Keratinocyte (primary cell): ENCODE measurements at regions not wholly inside any gene's neighbourhood (a gene's known extent, or its start where the extent isn't known, plus 50 kb on each side); places are given as distances from the start of the nearest gene placed in this dataset.

Experiments
- DNase-seq: peaks from one replicate; pipeline ENCODE4 v3.0.0-alpha.2; 2011; ENCODE audit warnings: low read depth, missing footprints, low spot score
- FAIRE-seq: peaks from 2 replicates; lab custom pipeline; 2011; peaks lifted over from hg19 to GRCh38; lab: Jason Lieb, UNC
- H2AFZ ChIP-seq: 2 replicates; pipeline ENCODE4 v1.6.0; 2012; ENCODE audit warnings: low read length, control low read depth, inconsistent platforms; ENCODE audit not compliant: control insufficient read depth
- H3K27ac ChIP-seq: 2 replicates; pipeline ENCODE4 v1.5.1; 2011; ENCODE audit warnings: low read length; ENCODE audit not compliant: control insufficient read depth, insufficient read depth
- H3K27me3 ChIP-seq: 3 replicates; pipeline ENCODE4 v1.6.0; 2011; ENCODE audit warnings: low read length; ENCODE audit not compliant: control insufficient read depth, insufficient read depth; ENCODE audit errors: extremely low read depth
- H3K36me3 ChIP-seq, 2 experiments: 2 replicates in 1 of 2; 3 replicates in 1 of 2; pipeline ENCODE4 v1.5.1; 2011; ENCODE audit warnings: low read length in 2 of 2, mild to moderate bottlenecking in 1 of 2; ENCODE audit not compliant: control insufficient read depth in 2 of 2, insufficient read depth in 2 of 2; ENCODE audit errors: extremely low read depth in 1 of 2
- H3K4me1 ChIP-seq: 3 replicates; pipeline ENCODE4 v1.5.1; 2011; ENCODE audit warnings: low read length; ENCODE audit not compliant: control insufficient read depth, insufficient read depth; ENCODE audit errors: extremely low read depth
- H3K4me2 ChIP-seq: 3 replicates; pipeline ENCODE4 v1.6.0; 2011; ENCODE audit warnings: low read depth, low read length; ENCODE audit not compliant: control insufficient read depth, insufficient read depth; ENCODE audit errors: extremely low read depth
- H3K4me3 ChIP-seq, 3 experiments: fragments of 200-600 bp in 1 of 3; sonication (generic) in 1 of 3; 2 replicates in 2 of 3; 3 replicates in 1 of 3; pipeline ENCODE4 v1.5.1; 2011 to 2016; ENCODE audit warnings: low read length in 3 of 3, mild to moderate bottlenecking in 3 of 3, control low read depth in 2 of 3, inconsistent platforms in 1 of 3, low read depth in 1 of 3, mixed read lengths in 1 of 3, mixed run types in 1 of 3, moderate library complexity in 1 of 3; ENCODE audit not compliant: control insufficient read depth in 2 of 3, insufficient read depth in 2 of 3; ENCODE audit errors: extremely low read depth in 1 of 3
- H3K79me2 ChIP-seq: 2 replicates; pipeline ENCODE4 v1.6.0; 2012; ENCODE audit warnings: low read length; ENCODE audit not compliant: control insufficient read depth, insufficient read depth
- H3K9ac ChIP-seq: 3 replicates; pipeline ENCODE4 v1.6.0; 2011; ENCODE audit warnings: low read length; ENCODE audit not compliant: control insufficient read depth, insufficient read depth; ENCODE audit errors: extremely low read depth
- H3K9me1 ChIP-seq: 3 replicates; pipeline ENCODE4 v1.6.0; 2011; ENCODE audit warnings: low read length; ENCODE audit not compliant: control insufficient read depth, insufficient read depth; ENCODE audit errors: extremely low read depth
- H3K9me3 ChIP-seq: 2 replicates; pipeline ENCODE4 v1.5.1; 2012; ENCODE audit warnings: low read depth, low read length; ENCODE audit not compliant: control insufficient read depth
- H4K20me1 ChIP-seq: 3 replicates; pipeline ENCODE4 v1.6.0; 2011; ENCODE audit warnings: low read length; ENCODE audit not compliant: control insufficient read depth, insufficient read depth; ENCODE audit errors: extremely low read depth
- CTCF ChIP-seq, 3 experiments: IDR thresholded peaks in 1 of 3; conservative IDR thresholded peaks in 1 of 3; optimal IDR thresholded peaks in 1 of 3; 2 replicates in 2 of 3; 3 replicates in 1 of 3; pipeline versions ENCODE3 to v1.5.1; 2011; ENCODE audit warnings: low read length in 3 of 3, mild to moderate bottlenecking in 3 of 3, moderate library complexity in 2 of 3, control low read depth in 1 of 3, inconsistent platforms in 1 of 3; ENCODE audit not compliant: insufficient read depth in 2 of 3; ENCODE audit errors: extremely low read depth in 1 of 3
- EZH2 ChIP-seq: IDR thresholded peaks from one replicate; pipeline ENCODE4 v1.6.1; 2012; ENCODE audit warnings: inconsistent platforms, mild to moderate bottlenecking, low read length, moderate library complexity
- dilution Hi-C: fragments of 300-500 bp; cut with MboI; formaldehyde crosslinking; loops from one replicate; pipeline ENCODE4 v1.7.0; 2020; ENCODE audit warnings: low sequenced_read_pairs; ENCODE audit not compliant: extremely low pct_ligation_motif_present

GRCh38 chr11:69907611-69908010 lies 88.4 kb upstream of the FGF3 start:
- Histone ChIP-seq H3K36me3 (no peaks in the 10 kb centered on the region), H2AFZ (no peak overlapping the region), H3K27me3 (no peaks in the 10 kb centered on the region), H3K79me2 (no peaks in the 10 kb centered on the region), H3K4me2 (no peak overlapping the region), H3K4me3 (no peak overlapping the region), H3K9ac (no peak overlapping the region), H3K27ac (no peak overlapping the region), H3K9me3 (no peaks in the 10 kb centered on the region), H4K20me1 (no peaks in the 10 kb centered on the region), H3K9me1 (no peaks in the 10 kb centered on the region), H3K4me1 (no peaks in the 10 kb centered on the region)
- TF ChIP-seq EZH2 = no peak
- no peak for TF ChIP-seq CTCF (optimal IDR thresholded peaks at IDR 0.05 in 1 of 3, IDR thresholded peaks at IDR 0.05 in 1 of 3, conservative IDR thresholded peaks at IDR 0.05 in 1 of 3; ENCODE audit: extremely low read depth in 1 of 3, insufficient read depth in 2 of 3, low read length in 3 of 3)
- dilution Hi-C loops = no loop called here
- DNase-seq = no peak
- no peak for FAIRE-seq

GRCh38 chr11:69908511-69909220 lies 89.5 kb upstream of the FGF3 start:
- Histone ChIP-seq H2AFZ (no peak overlapping the region), H3K4me3 (no peak overlapping the region), H3K27me3 (no peaks in the 10 kb centered on the region), H3K9ac (no peak overlapping the region), H3K4me1 (peaks cover 8% of the 10 kb centered on the region), H3K79me2 (no peaks in the 10 kb centered on the region), H3K27ac (no peak overlapping the region), H3K9me1 (no peaks in the 10 kb centered on the region), H4K20me1 (no peaks in the 10 kb centered on the region), H3K4me2 (no peak overlapping the region), H3K36me3 (no peaks in the 10 kb centered on the region), H3K9me3 (no peaks in the 10 kb centered on the region)
- DNase-seq = no peak
- FAIRE-seq = no peak
- dilution Hi-C loops = no loop called here
- TF ChIP-seq EZH2 (no peak), CTCF (optimal IDR thresholded peaks at IDR 0.05 in 1 of 3, IDR thresholded peaks at IDR 0.05 in 1 of 3, conservative IDR thresholded peaks at IDR 0.05 in 1 of 3; ENCODE audit: extremely low read depth in 1 of 3, insufficient read depth in 2 of 3, low read length in 3 of 3) (no peak)
